Stimulated activated CD4-positive, alpha-beta T cell treated with anti-CD3 and anti-CD28 coated beads, Interleukin-15, amount 100 ng/mL, for 48 hours (primary cell): ENCODE measurements at regions not wholly inside any gene's neighbourhood (a gene's known extent, or its start where the extent isn't known, plus 50 kb on each side); places are given as distances from the start of the nearest gene placed in this dataset.

Experiments used
- DNase-seq, 2 donors: peaks; one replicate each; pipeline ENCODE4 v3.0.0-alpha.2; 2020; ENCODE audit warnings: low read depth in 2 of 2

GRCh38 chr11:127103586-127104388 lies 103.2 kb upstream of the KIRREL3 start:
- no peak for DNase-seq

- DNase-seq = no peak
Observed at GRCh38 chr11:127098684-127099083, 98.1 kb upstream of the KIRREL3 start.

- DNase-seq = no peak
Observed at GRCh38 chr11:127080735-127081134, 80.2 kb upstream of the KIRREL3 start.

GRCh38 chr11:127075758-127076157 lies 75.2 kb upstream of the KIRREL3 start:
- no peak for DNase-seq

GRCh38 chr11:127074151-127074761 lies 73.7 kb upstream of the KIRREL3 start:
- DNase-seq = no peak

GRCh38 chr11:127073621-127074020 lies 73.1 kb upstream of the KIRREL3 start:
- no peak for DNase-seq

- DNase-seq = no peak
Observed at GRCh38 chr11:127071606-127072005, 71.0 kb upstream of the KIRREL3 start.

- no peak for DNase-seq
Observed at GRCh38 chr11:127070808-127071207, 70.2 kb upstream of the KIRREL3 start.

- DNase-seq = no peak
Observed at GRCh38 chr11:127066401-127067090, 66.0 kb upstream of the KIRREL3 start.

GRCh38 chr11:127063241-127063640 lies 62.7 kb upstream of the KIRREL3 start:
- no peak for DNase-seq

- DNase-seq = no peak
Observed at GRCh38 chr11:127061947-127062346, 61.4 kb upstream of the KIRREL3 start.

GRCh38 chr11:127059750-127060149 lies 59.2 kb upstream of the KIRREL3 start:
- no peak for DNase-seq

- no peak for DNase-seq
Observed at GRCh38 chr11:127059286-127059685, 58.7 kb upstream of the KIRREL3 start.

GRCh38 chr11:127058524-127058923 lies 58.0 kb upstream of the KIRREL3 start:
- DNase-seq = no peak

- no peak for DNase-seq
Observed at GRCh38 chr11:127057126-127057525, 56.6 kb upstream of the KIRREL3 start.

GRCh38 chr11:127056338-127056971 lies 55.9 kb upstream of the KIRREL3 start:
- no peak for DNase-seq

GRCh38 chr11:127055236-127055635 lies 54.7 kb upstream of the KIRREL3 start:
- no peak for DNase-seq

GRCh38 chr11:127054153-127054552 lies 53.6 kb upstream of the KIRREL3 start:
- no peak for DNase-seq

GRCh38 chr11:127052404-127052803 lies 51.8 kb upstream of the KIRREL3 start:
- DNase-seq = no peak
